ENCODE measurements at regions not wholly inside any gene's neighbourhood (a gene's known extent, or its start where the extent isn't known, plus 50 kb on each side); places are given as distances from the start of the nearest gene placed in this dataset.

DNA sequence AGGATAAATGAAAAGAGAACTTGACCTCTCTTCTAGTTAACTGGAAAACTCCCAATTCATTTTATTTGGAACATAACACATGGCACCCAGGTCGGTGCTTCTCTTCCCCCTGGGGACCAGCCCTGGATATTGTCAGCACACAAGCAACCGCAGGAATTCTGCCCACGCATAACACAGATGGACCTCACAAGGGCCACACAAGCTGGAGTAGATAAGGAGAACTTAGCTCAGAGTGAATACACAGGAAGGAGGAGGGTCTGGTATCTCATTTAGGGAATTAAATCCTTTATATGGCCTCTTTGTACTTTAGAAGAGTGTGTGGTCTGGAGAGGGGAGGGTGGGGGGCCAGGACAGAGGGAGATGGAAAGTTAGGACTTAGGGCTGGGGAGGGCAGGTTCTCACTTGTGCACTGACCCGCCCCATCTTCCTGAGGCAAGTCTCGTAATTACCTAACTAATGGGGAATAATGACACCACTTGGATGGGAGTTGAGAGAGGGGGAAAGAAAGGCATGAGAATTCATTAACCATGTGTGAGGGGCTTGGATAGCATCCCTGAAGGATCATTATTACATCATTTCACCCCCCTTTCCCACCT lies 341.2 kb upstream of the WWC1 start:
- Histone ChIP-seq H3K4me3 (ENCODE audit: low read depth in 1 of 3, low read length in 3 of 3) (no peak overlapping the region), H3K9ac (ENCODE audit: low read depth in 1 of 2, low read length in 2 of 2) (no peak overlapping the region), H3K27ac (ENCODE audit: low read depth in 1 of 2, low read length in 2 of 2) (no peak overlapping the region), H3K27me3 (ENCODE audit: control insufficient read depth in 4 of 4, insufficient read depth in 4 of 4, low read length in 3 of 4) (no peaks in the 10 kb centered on the region), H3K9me3 (ENCODE audit: control insufficient read depth in 4 of 4, low read length in 3 of 4) (no peaks in the 10 kb centered on the region), H3K36me3 (ENCODE audit: control insufficient read depth in 4 of 4, insufficient read depth in 3 of 4, low read depth in 1 of 4, low read length in 3 of 4) (no peaks in the 10 kb centered on the region), H3K4me1 (ENCODE audit: control insufficient read depth in 4 of 4, insufficient read depth in 4 of 4, low read length in 3 of 4) (no peaks in the 10 kb centered on the region)
- TF ChIP-seq FOXA1 (IDR thresholded peaks at IDR 0.05) (no peak), GABPA (IDR thresholded peaks at IDR 0.05 in 1 of 2, conservative IDR thresholded peaks at IDR 0.05 in 1 of 2) (no peak), HNF4G (IDR thresholded peaks at IDR 0.05) (no peak), RXRA (IDR thresholded peaks at IDR 0.05) (no peak), YY1 (IDR thresholded peaks at IDR 0.05) (no peak), NR2F2 (IDR thresholded peaks at IDR 0.05) (no peak)
- WGBS = 64% methylated on average over 5 of the region's 5 CpGs
- DNase-seq (ENCODE audit: low spot score) = no peak

DNA sequence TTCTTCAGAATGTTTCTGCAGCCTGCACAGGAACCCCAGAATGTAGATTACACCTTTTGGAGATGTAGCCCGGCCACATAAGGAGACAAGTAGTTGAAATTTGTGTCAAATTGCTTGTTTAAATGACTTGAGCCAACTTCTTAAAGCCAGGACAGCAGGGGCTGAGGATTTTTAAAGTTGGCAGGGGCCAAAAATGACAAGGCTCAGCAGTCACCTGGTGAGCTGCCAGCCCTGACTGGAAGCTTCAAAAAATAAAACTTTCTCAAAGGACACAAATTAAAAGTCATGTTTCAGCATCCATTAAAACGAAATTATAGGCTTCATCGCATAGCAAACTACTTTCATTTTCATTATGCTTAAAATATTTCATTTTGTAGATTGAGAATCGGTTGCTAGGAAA lies 340.3 kb upstream of the WWC1 start:
- WGBS = 51% methylated on average over 4 of the region's 4 CpGs
- Histone ChIP-seq H3K9ac (ENCODE audit: low read depth in 1 of 2, low read length in 2 of 2) (no peak overlapping the region), H3K9me3 (ENCODE audit: control insufficient read depth in 4 of 4, low read length in 3 of 4) (no peaks in the 10 kb centered on the region), H3K4me3 (ENCODE audit: low read depth in 1 of 3, low read length in 3 of 3) (no peak overlapping the region), H3K36me3 (ENCODE audit: control insufficient read depth in 4 of 4, insufficient read depth in 3 of 4, low read depth in 1 of 4, low read length in 3 of 4) (no peaks in the 10 kb centered on the region), H3K27me3 (ENCODE audit: control insufficient read depth in 4 of 4, insufficient read depth in 4 of 4, low read length in 3 of 4) (no peaks in the 10 kb centered on the region), H3K4me1 (ENCODE audit: control insufficient read depth in 4 of 4, insufficient read depth in 4 of 4, low read length in 3 of 4) (no peaks in the 10 kb centered on the region), H3K27ac (ENCODE audit: low read depth in 1 of 2, low read length in 2 of 2) (no peak overlapping the region)
- DNase-seq (ENCODE audit: low spot score) = no peak
- TF ChIP-seq TAF1 (conservative IDR thresholded peaks at IDR 0.05) (no peak), RAD21 (IDR thresholded peaks at IDR 0.05) (no peak), JUND (IDR thresholded peaks at IDR 0.05) (no peak), HNF4G (IDR thresholded peaks at IDR 0.05) (no peak), GABPA (IDR thresholded peaks at IDR 0.05 in 1 of 2, conservative IDR thresholded peaks at IDR 0.05 in 1 of 2) (no peak), RXRA (IDR thresholded peaks at IDR 0.05) (no peak), YY1 (IDR thresholded peaks at IDR 0.05) (no peak), NR2F2 (IDR thresholded peaks at IDR 0.05) (no peak), SP1 (IDR thresholded peaks at IDR 0.05) (no peak), FOXA2 (IDR thresholded peaks at IDR 0.05) (no peak), EGR1 (IDR thresholded peaks at IDR 0.05; ENCODE audit: low read depth in 2 of 2) (no peak), FOXA1 (IDR thresholded peaks at IDR 0.05) (no peak), HNF4A (conservative IDR thresholded peaks at IDR 0.05) (no peak)
- TF ChIP-seq, protein P1, sequence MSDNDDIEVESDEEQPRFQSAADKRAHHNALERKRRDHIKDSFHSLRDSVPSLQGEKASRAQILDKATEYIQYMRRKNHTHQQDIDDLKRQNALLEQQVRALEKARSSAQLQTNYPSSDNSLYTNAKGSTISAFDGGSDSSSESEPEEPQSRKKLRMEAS (IDR thresholded peaks at IDR 0.05) = no peak
- TF ChIP-seq, protein P2, sequence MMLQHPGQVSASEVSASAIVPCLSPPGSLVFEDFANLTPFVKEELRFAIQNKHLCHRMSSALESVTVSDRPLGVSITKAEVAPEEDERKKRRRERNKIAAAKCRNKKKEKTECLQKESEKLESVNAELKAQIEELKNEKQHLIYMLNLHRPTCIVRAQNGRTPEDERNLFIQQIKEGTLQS (IDR thresholded peaks at IDR 0.05) = no peak

GRCh38 chr5:167952278-167952995 lies 339.0 kb upstream of the WWC1 start:
- Histone ChIP-seq H3K4me3 (ENCODE audit: low read depth in 1 of 3, low read length in 3 of 3) (no peak overlapping the region), H3K27me3 (ENCODE audit: control insufficient read depth in 4 of 4, insufficient read depth in 4 of 4, low read length in 3 of 4) (no peaks in the 10 kb centered on the region), H3K4me1 (ENCODE audit: control insufficient read depth in 4 of 4, insufficient read depth in 4 of 4, low read length in 3 of 4) (no peaks in the 10 kb centered on the region), H3K9ac (ENCODE audit: low read depth in 1 of 2, low read length in 2 of 2) (no peak overlapping the region), H3K27ac (ENCODE audit: low read depth in 1 of 2, low read length in 2 of 2) (no peak overlapping the region), H3K36me3 (ENCODE audit: control insufficient read depth in 4 of 4, insufficient read depth in 3 of 4, low read depth in 1 of 4, low read length in 3 of 4) (no peaks in the 10 kb centered on the region), H3K9me3 (ENCODE audit: control insufficient read depth in 4 of 4, low read length in 3 of 4) (no peaks in the 10 kb centered on the region)
- 53% methylated on average over 19 of the region's 19 CpGs for WGBS
- DNase-seq (ENCODE audit: low spot score) = no peak
- TF ChIP-seq RAD21 (IDR thresholded peaks at IDR 0.05) (no peak), JUND (IDR thresholded peaks at IDR 0.05) (no peak), FOXA2 (IDR thresholded peaks at IDR 0.05) (no peak), REST (IDR thresholded peaks at IDR 0.05) (no peak), HNF4A (conservative IDR thresholded peaks at IDR 0.05) (no peak), EGR1 (IDR thresholded peaks at IDR 0.05; ENCODE audit: low read depth in 2 of 2) (no peak), GABPA (IDR thresholded peaks at IDR 0.05 in 1 of 2, conservative IDR thresholded peaks at IDR 0.05 in 1 of 2) (no peak), YY1 (IDR thresholded peaks at IDR 0.05) (no peak), CTCF (IDR thresholded peaks at IDR 0.05; ENCODE audit: low read depth, low read length, missing input control) (no peak)
- TF ChIP-seq, protein P1 (IDR thresholded peaks at IDR 0.05) = no peak
- TF ChIP-seq, protein P2 (IDR thresholded peaks at IDR 0.05) = no peak

Measured in liver (tissue), 8 donors.